IMR-90 (cell line): ENCODE measurements at regions not wholly inside any gene's neighbourhood (a gene's known extent, or its start where the extent isn't known, plus 50 kb on each side); places are given as distances from the start of the nearest gene placed in this dataset.

Experiments used
- ATAC-seq: fragments of 200-7000 bp; cut with Tn5 transposase; 2 replicates; pipeline ENCODE4 v1.9.1; 2020; ENCODE audit warnings: low read depth, mild to moderate bottlenecking, moderate library complexity
- BruUV-seq: library from RNA; stranded (reverse); fragments of 400-500 nt; replicated peaks from 2 replicates; lab custom pipeline; 2021; lab: Mats Ljungman, UMichigan
- CTCF ChIA-PET: fragments of 300-600 bp; formaldehyde crosslinking; extraction: SDS; loops from one replicate; lab custom pipeline; 2021; ENCODE audit warnings: antibody characterized with exemption; lab: Yijun Ruan, JAX
- POLR2A ChIA-PET: fragments of 300-600 bp; sonication (Branson Sonifier 250); formaldehyde crosslinking; loops from one replicate; lab custom pipeline; 2022; ENCODE audit warnings: antibody characterized with exemption; ENCODE audit not compliant: unreplicated experiment; lab: Charles Lee
- DNase-seq: peaks from one replicate; pipeline ENCODE4 v3.0.0; 2013
- H2AFZ ChIP-seq: replicated peaks from 2 replicates; pipeline ENCODE3; 2013; ENCODE audit warnings: low read length, mild to moderate bottlenecking; ENCODE audit not compliant: poor library complexity
- H2AK5ac ChIP-seq: 2 replicates; pipeline ENCODE4 v1.6.1; 2013; ENCODE audit warnings: low read depth, low read length, inconsistent platforms
- H2AK9ac ChIP-seq: replicated peaks from 2 replicates; pipeline ENCODE3; 2013; ENCODE audit warnings: mild to moderate bottlenecking, low read depth, low read length, moderate library complexity; ENCODE audit not compliant: poor library complexity
- H2BK120ac ChIP-seq: 2 replicates; pipeline ENCODE4 v1.6.1; 2013; ENCODE audit warnings: low read depth, low read length, inconsistent platforms
- H2BK15ac ChIP-seq: 3 replicates; pipeline ENCODE4 v1.6.1; 2013; ENCODE audit warnings: low read depth, low read length, inconsistent platforms
- H2BK20ac ChIP-seq: 2 replicates; pipeline ENCODE4 v1.6.1; 2013; ENCODE audit warnings: low read depth, mild to moderate bottlenecking, inconsistent platforms, low read length, moderate library complexity
- H2BK5ac ChIP-seq: 2 replicates; pipeline ENCODE4 v1.6.1; 2013; ENCODE audit warnings: mild to moderate bottlenecking, low read depth, low read length, inconsistent platforms; ENCODE audit not compliant: poor library complexity, severe bottlenecking
- H3K14ac ChIP-seq: replicated peaks from 2 replicates; pipeline ENCODE4 v1.6.1; 2013; ENCODE audit warnings: low read depth, low read length, inconsistent platforms
- H3K18ac ChIP-seq: 2 replicates; pipeline ENCODE4 v1.6.1; 2013; ENCODE audit warnings: low read depth, low read length, control low read depth
- H3K23ac ChIP-seq: 2 replicates; pipeline ENCODE4 v1.6.1; 2013; ENCODE audit warnings: low read depth, low read length, inconsistent platforms
- H3K27ac ChIP-seq: 2 replicates; pipeline ENCODE4 v1.5.1; 2013; ENCODE audit warnings: mild to moderate bottlenecking, control low read depth, low read length; ENCODE audit not compliant: insufficient read depth
- H3K27me3 ChIP-seq: 2 replicates; pipeline ENCODE4 v1.6.1; 2013; ENCODE audit warnings: low read length; ENCODE audit not compliant: control insufficient read depth, insufficient read depth
- H3K36me3 ChIP-seq: 2 replicates; pipeline ENCODE4 v1.6.1; 2013; ENCODE audit warnings: low read length, mixed read lengths; ENCODE audit not compliant: control insufficient read depth, insufficient read depth
- H3K4ac ChIP-seq: 2 replicates; pipeline ENCODE4 v1.6.1; 2013; ENCODE audit warnings: low read depth, low read length, inconsistent platforms
- H3K4me1 ChIP-seq: 2 replicates; pipeline ENCODE4 v1.6.1; 2013; ENCODE audit warnings: low read length, mixed read lengths; ENCODE audit not compliant: control insufficient read depth, insufficient read depth
- H3K4me2 ChIP-seq: 2 replicates; pipeline ENCODE4 v1.6.1; 2013; ENCODE audit warnings: low read depth, mild to moderate bottlenecking, control low read depth, low read length, moderate library complexity
- H3K4me3 ChIP-seq: 2 replicates; pipeline ENCODE4 v1.5.1; 2013; ENCODE audit warnings: low read depth, mild to moderate bottlenecking, control low read depth, low read length, moderate library complexity; ENCODE audit not compliant: insufficient read depth
- H3K56ac ChIP-seq: 2 replicates; pipeline ENCODE4 v1.6.1; 2013; ENCODE audit warnings: low read length, inconsistent platforms; ENCODE audit not compliant: insufficient read depth; ENCODE audit errors: extremely low read depth
- H3K79me1 ChIP-seq, 2 experiments: 2 replicates each; pipeline ENCODE4 v1.6.1; 2013; ENCODE audit warnings: low read length in 2 of 2, inconsistent platforms in 1 of 2, low read depth in 1 of 2
- H3K9ac ChIP-seq: 2 replicates; pipeline ENCODE4 v1.6.1; 2013; ENCODE audit warnings: low read depth, low read length, control low read depth
- H3K9me1 ChIP-seq: 2 replicates; pipeline ENCODE4 v1.6.1; 2013; ENCODE audit warnings: low read length, inconsistent platforms; ENCODE audit not compliant: insufficient read depth
- H3K9me3 ChIP-seq: 2 replicates; pipeline ENCODE4 v1.6.1; 2013; ENCODE audit warnings: low read length; ENCODE audit not compliant: control insufficient read depth, insufficient read depth
- H4K20me1 ChIP-seq: 2 replicates; pipeline ENCODE4 v1.6.1; 2013; ENCODE audit warnings: low read length, inconsistent platforms; ENCODE audit not compliant: insufficient read depth
- H4K5ac ChIP-seq: 2 replicates; pipeline ENCODE4 v1.6.1; 2013; ENCODE audit warnings: mild to moderate bottlenecking, low read depth, low read length, control low read depth
- H4K8ac ChIP-seq, 2 experiments: 2 replicates each; pipeline ENCODE4 v1.6.1; 2013; ENCODE audit warnings: low read depth in 2 of 2, low read length in 2 of 2, control low read depth in 1 of 2, inconsistent platforms in 1 of 2
- H4K91ac ChIP-seq: 2 replicates; pipeline ENCODE4 v1.6.1; 2013; ENCODE audit warnings: low read depth, low read length, inconsistent platforms; ENCODE audit not compliant: insufficient read depth
- POLR2A ChIP-seq: IDR thresholded peaks from 2 replicates; pipeline ENCODE4 v1.6.1; 2012; ENCODE audit warnings: mild to moderate bottlenecking, low read depth, low read length
- RAD21 ChIP-seq: IDR thresholded peaks from 2 replicates; pipeline ENCODE4 v1.6.1; 2012; ENCODE audit warnings: low read length, improper control_type of control experiment
- WGBS, 2 experiments: methylation state at CpG; one replicate each; pipeline versions ENCODE4 v1.1.5 to v1.1.7; 2013; ENCODE audit warnings: missing lambda C conversion rate in 2 of 2; ENCODE audit not compliant: insufficient read length in 1 of 2; ENCODE audit errors: extremely low coverage in 2 of 2; 5-methylcytosine and 5-hydroxymethylcytosine counted together
- dilution Hi-C: fragments of 300-500 bp; cut with HindIII; formaldehyde crosslinking; loops from one replicate; pipeline ENCODE4 v1.14.3; 2018; ENCODE audit warnings: low sequenced_read_pairs; ENCODE audit not compliant: unreplicated experiment
- in situ Hi-C: fragments of 300-500 bp; cut with MboI; formaldehyde crosslinking; loops from 3 replicates; pipeline ENCODE4 v1.14.3; 2019; ENCODE audit warnings: low sequenced_read_pairs, inconsistent platforms, mixed read lengths
- intact Hi-C: fragments of 100-400 bp; cut with micrococcal nuclease; formaldehyde crosslinking; loops from 2 replicates; pipeline ENCODE4 v1.10.0; 2022

GRCh38 chr14:80404413-80404812 lies 193.1 kb upstream of the DIO2 start:
- H3K4ac ChIP-seq, result no peak overlapping the region
- no peaks in the 10 kb centered on the region for H3K36me3 ChIP-seq
- no peak overlapping the region for H3K27ac ChIP-seq
- H2BK5ac ChIP-seq, result no peak overlapping the region
- intact Hi-C loops, result no loop called here
- in situ Hi-C loops, result no loop called here
- H3K9ac ChIP-seq, result no peak overlapping the region
- no peak overlapping the region for H4K5ac ChIP-seq
- H3K27me3 ChIP-seq, result no peaks in the 10 kb centered on the region
- H2BK15ac ChIP-seq, result no peak overlapping the region
- H3K56ac ChIP-seq, result no peak overlapping the region
- ChIA-PET POLR2A (no interaction called here), CTCF (no interaction called here)
- H3K14ac ChIP-seq, result no peak overlapping the region
- H4K8ac ChIP-seq, result no peak overlapping the region
- no CpG with 5 or more reads among the region's 1 CpG for WGBS, 2 experiments
- H3K23ac ChIP-seq, result no peak overlapping the region
- DNase-seq (no peak), ATAC-seq (no peak)
- no peak overlapping the region for H4K91ac ChIP-seq
- H3K9me3 ChIP-seq, result no peaks in the 10 kb centered on the region
- no peaks in the 10 kb centered on the region for H3K79me1 ChIP-seq
- no peaks in the 10 kb centered on the region for H3K9me1 ChIP-seq
- no peak overlapping the region for H2AK9ac ChIP-seq
- H2BK20ac ChIP-seq, result no peak overlapping the region
- BruUV-seq, result no TSS peak
- dilution Hi-C loops, result no loop called here
- no peak overlapping the region for H2AK5ac ChIP-seq
- no peak overlapping the region for H3K18ac ChIP-seq
- H4K20me1 ChIP-seq, result no peaks in the 10 kb centered on the region
- H3K4me1 ChIP-seq, result no peaks in the 10 kb centered on the region
- no peak overlapping the region for H3K4me3 ChIP-seq
- no peak for TF ChIP-seq RAD21
- TF ChIP-seq POLR2A, result no peak
- no peak overlapping the region for H2BK120ac ChIP-seq
- H3K4me2 ChIP-seq, result no peak overlapping the region
- no peak overlapping the region for H2AFZ ChIP-seq
